GM19463 (cell line): ENCODE measurements at regions not wholly inside any gene's neighbourhood (a gene's known extent, or its start where the extent isn't known, plus 50 kb on each side); places are given as distances from the start of the nearest gene placed in this dataset.

Experiments
- ATAC-seq: cut with Tn5 transposase; IDR thresholded peaks from one replicate; pipeline ENCODE4 v1.9.1; 2021; ENCODE audit warnings: mild to moderate bottlenecking, moderate library complexity; ENCODE audit not compliant: unreplicated experiment

DNA sequence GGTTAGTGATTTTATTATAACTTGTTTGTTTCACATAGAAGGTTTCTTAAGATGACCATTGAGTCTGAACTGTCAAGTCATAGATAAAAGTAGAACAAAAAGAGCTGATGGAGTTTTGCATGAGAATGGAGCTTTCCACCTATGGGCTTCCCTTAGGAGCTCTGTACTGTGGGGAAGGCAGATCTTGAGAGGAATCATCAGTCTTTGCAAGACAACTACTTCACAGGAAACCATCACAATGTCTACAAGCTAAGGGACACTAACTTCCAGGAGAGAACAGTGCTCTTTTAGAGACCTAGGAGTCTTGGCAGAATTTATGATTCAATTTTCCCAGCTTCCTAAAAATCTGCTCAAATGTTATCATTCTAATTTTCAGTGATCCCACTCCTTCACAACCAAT, 78.2 kb downstream of the FBXO5 start:
- no peak for ATAC-seq

DNA sequence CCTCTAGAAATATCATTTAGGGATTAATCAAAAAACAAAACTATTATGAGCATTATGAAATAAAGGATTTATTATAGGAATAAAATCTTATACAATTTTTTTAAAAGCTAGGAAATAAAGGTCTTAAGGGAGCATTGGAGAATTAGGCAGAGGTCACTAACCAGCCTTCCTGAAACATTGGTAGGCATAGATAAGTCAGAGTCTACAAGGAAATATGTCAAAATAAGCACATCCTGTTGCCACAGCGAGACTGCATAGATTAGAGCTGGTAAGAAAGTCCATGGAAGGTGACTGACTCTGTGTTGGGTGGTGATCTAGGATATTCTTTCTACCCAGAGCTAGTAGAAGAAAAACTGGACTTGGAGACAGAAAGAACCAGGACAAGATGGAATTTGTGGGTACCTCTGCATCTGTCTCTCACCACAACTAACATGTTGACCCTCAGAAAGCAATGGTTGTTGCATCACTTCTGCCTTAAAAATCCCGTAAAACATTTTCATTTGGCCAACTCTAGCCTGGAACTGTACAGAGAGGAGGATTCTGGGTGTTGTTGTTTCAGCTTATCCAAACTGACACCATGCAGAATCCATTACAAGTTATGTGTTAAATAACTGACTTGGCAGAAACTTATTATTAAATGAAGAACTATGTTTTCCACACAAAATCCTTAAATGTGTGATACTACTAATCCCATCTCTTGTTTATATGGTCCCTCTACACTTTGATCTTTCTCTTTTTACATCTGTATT, 77.1 kb downstream of the FBXO5 start:
- ATAC-seq = no peak

DNA sequence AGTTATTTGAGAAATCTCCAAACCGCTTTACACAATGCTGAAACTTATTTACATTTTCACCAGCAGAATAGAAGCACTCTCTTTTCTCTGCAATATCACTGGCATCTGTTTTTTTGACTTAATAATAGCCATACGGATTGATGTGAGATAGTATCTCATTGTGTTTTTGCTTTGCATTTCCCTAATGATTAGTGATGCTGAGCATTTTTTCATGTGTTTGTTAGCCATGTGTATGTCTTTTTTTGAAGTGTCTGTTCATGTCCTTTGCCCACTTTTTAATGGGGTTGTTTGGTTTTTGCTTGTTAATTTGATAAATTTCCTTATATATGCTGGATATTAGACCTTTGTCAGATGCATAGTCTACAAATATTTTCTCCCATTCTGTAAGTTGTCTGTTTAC, 73.6 kb downstream of the FBXO5 start:
- no peak for ATAC-seq

DNA sequence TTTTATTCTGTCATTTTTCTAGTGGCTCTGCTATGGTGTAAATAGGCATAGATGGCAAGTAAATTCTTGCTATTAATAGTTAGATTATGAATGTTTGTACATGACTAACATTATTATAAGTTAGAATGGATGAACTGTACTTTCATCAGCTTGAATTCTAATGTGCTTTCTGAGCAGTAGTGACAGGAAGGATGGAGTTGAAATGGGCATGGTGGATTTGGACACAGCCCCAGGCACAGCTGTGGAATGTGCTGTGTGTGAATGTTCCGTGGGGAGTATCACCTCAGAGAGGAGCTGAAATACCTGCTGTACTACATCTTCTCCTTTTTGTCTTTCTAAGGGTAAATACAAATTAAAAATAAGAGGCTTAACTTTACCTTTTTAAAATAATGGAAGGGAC, 66.8 kb downstream of the FBXO5 start:
- ATAC-seq = no peak

DNA sequence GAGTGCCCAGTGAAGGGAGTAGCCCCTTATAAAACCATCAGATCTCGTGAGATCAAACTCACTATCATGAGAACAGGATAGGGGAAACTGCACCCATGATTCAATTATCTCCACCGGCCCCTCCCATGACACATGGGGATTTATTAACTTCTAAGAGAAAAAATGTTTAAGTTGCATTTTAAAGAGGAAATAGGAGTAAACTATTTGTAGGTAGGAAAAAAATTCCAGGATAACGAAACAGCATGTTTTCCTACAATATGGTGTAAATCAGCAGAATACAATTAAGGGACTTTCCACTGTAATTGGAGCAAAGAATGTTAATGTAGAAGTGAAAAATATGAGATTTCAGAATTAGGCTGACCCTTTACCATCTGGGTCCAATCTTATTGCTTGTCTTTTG, 63.9 kb downstream of the FBXO5 start:
- no peak for ATAC-seq

DNA sequence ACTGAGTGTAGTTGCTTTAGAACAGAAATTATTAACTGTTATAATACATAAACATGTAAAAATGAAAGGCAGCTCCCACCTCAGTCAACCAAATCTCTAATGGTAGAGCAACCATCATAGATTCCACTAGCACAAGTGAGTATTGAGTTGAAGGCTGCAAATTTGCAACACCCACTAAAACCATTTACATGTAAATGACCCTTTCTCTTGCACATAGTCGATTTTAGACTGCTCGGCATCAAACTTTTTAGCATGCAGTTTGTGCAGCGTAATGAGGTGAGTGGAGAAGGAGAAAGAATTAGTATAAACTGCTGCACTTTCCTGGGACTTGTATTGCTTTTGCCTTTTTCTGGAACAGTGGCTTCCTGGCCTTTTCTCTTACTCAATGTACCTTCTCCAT, 62.8 kb downstream of the FBXO5 start:
- ATAC-seq = no peak
